ENCODE measurements at regions not wholly inside any gene's neighbourhood (a gene's known extent, or its start where the extent isn't known, plus 50 kb on each side); places are given as distances from the start of the nearest gene placed in this dataset.
"Not testable (repeated sequence)": the region's sequence is repeated elsewhere in the genome, so short reads cannot be mapped to it uniquely, and the experiment has no call there.

DNA sequence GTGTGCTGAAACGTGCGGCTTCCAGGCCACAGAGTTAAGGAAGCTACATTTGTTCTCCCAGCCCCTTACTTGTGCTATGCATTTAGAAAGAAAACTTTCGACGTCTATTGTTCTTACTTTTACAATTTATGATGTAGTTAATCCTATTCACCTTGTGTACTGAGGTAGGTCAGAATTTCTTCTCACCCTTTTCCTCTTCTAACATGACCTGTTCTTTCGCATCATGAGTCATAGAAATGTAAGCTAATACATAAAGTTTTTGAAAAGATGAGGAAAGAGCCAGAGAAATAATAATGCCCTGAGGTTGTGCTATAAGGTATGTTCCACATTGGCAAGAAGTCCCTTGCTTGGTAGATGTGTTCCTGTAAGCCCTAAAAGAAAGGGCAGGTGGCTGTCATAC, 298.3 kb downstream of the TRIML1 start:
- FAIRE-seq (no peak), DNase-seq (no peak), ATAC-seq (no peak)
- no peaks in the 10 kb centered on the region for H3K27me3 ChIP-seq
- TF ChIP-seq, protein P1, sequence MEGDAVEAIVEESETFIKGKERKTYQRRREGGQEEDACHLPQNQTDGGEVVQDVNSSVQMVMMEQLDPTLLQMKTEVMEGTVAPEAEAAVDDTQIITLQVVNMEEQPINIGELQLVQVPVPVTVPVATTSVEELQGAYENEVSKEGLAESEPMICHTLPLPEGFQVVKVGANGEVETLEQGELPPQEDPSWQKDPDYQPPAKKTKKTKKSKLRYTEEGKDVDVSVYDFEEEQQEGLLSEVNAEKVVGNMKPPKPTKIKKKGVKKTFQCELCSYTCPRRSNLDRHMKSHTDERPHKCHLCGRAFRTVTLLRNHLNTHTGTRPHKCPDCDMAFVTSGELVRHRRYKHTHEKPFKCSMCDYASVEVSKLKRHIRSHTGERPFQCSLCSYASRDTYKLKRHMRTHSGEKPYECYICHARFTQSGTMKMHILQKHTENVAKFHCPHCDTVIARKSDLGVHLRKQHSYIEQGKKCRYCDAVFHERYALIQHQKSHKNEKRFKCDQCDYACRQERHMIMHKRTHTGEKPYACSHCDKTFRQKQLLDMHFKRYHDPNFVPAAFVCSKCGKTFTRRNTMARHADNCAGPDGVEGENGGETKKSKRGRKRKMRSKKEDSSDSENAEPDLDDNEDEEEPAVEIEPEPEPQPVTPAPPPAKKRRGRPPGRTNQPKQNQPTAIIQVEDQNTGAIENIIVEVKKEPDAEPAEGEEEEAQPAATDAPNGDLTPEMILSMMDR (IDR thresholded peaks at IDR 0.05) = no peak
- intact Hi-C loops (cut with DNase I) = no loop called here
- H3K4me3 ChIP-seq = no peak overlapping the region
- H3K27ac ChIP-seq = no peak overlapping the region
- no peaks in the 10 kb centered on the region for H3K36me3 ChIP-seq
- H3K9me3 ChIP-seq = no peaks in the 10 kb centered on the region
- H3K4me1 ChIP-seq = no peaks in the 10 kb centered on the region
- 78 to 84% methylated on average over 5 of the region's 5 CpGs for WGBS, 2 donors

- H3K27me3 ChIP-seq; H3K4me3 ChIP-seq; H3K27ac ChIP-seq; intact Hi-C loops (cut with DNase I); H3K9me3 ChIP-seq; H3K36me3 ChIP-seq; DNase-seq; H3K4me1 ChIP-seq; FAIRE-seq: not testable (repeated sequence)
- ATAC-seq = peak in 2 of 4 donors; percentile 15 to 31
- WGBS, 2 donors = 66 to 73% methylated on average over 5 of the region's 5 CpGs
These were observed 299.2 kb downstream of the TRIML1 start for GRCh38 chr4:188438391-188438824.

- peak in 3 of 4 donors; percentile 80 to 95 (median 88) for ATAC-seq
- TF ChIP-seq, protein P1 (IDR thresholded peaks at IDR 0.05) = no peak
- Histone ChIP-seq H3K4me1 (no peaks in the 10 kb centered on the region), H3K36me3 (no peaks in the 10 kb centered on the region), H3K9me3 (no peaks in the 10 kb centered on the region), H3K27ac (no peak overlapping the region), H3K4me3 (no peak overlapping the region), H3K27me3 (no peaks in the 10 kb centered on the region)
- DNase-seq = peak; percentile 21 to 69 (median 40)
- FAIRE-seq = no peak
- intact Hi-C loops (cut with DNase I) = no loop called here
- WGBS, 2 donors = 51 to 53% methylated on average over 6 of the region's 6 CpGs
These were observed 300.5 kb downstream of the TRIML1 start for GRCh38 chr4:188439641-188440311.

DNA sequence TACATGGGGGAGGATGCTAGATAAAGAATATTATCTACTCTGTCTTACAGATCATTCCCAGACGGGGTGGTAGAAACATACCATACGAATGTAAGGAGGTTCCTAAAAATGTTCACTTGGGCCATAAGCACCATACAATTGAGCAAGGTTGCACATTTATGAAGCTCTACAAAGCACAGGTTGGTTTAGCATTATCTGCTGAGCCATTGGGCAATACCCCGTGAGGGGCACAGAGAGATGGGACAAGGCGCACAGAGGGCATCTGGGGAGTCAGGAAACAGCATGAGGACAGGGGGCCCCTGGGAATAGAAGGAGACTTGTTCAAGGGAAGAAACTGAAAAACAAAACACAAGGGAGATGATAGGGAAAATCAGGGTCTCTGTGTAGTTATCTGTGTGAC, 305.3 kb downstream of the TRIML1 start:
- Histone ChIP-seq H3K4me3 (no peak overlapping the region), H3K27ac (no peak overlapping the region), H3K36me3 (no peaks in the 10 kb centered on the region), H3K9me3 (no peaks in the 10 kb centered on the region), H3K27me3 (no peaks in the 10 kb centered on the region), H3K4me1 (no peaks in the 10 kb centered on the region)
- intact Hi-C loops (cut with DNase I) = no loop called here
- WGBS, 2 donors = 71 to 81% methylated on average over 4 of the region's 4 CpGs
- TF ChIP-seq, protein P1 (IDR thresholded peaks at IDR 0.05) = no peak
- ATAC-seq = no peak
- DNase-seq = no peak
- no peak for FAIRE-seq

DNA sequence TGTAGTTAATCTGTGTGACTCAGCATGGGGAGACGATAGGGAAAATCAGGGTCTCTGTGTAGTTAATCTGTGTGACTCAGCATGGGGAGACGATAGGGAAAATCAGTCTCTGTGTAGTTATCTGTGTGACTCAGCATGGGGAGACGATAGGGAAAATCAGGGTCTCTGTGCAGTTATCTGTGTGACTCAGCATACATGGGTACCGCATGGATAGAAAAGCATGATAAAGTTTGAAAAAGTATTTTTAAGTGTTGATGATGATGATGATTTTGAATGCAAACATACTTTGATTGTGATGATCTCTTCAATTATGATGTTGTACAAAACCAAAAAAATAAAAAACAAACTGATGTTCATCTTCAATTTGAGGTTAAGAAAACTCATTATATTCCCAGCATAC, 309.8 kb downstream of the TRIML1 start:
- FAIRE-seq; H3K4me3 ChIP-seq; intact Hi-C loops (cut with DNase I); H3K27ac ChIP-seq; H3K4me1 ChIP-seq; H3K36me3 ChIP-seq; H3K27me3 ChIP-seq; ATAC-seq; DNase-seq; H3K9me3 ChIP-seq: not testable (repeated sequence)
- 58 to 61% methylated on average over 2 to 3 of the region's 4 CpGs for WGBS, 2 donors

DNA sequence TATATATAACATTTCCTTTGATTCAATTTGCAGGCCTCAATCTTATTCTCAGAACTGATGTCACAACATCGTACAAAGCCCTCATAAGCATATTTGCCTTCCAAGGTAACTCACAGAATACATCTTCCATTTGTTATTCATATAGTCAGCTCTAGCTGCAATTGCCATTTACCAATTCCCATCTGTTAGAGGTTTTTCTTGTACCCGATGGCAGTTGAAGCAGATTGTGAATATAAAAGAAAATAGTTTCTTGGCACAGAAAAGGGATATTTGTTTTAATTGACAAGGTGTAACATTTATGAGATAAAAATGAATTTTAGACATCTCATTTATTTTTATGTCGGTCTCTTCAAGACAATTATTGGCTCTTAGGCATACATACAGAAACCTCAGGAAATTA, 311.3 kb downstream of the TRIML1 start:
- FAIRE-seq (no peak), DNase-seq (no peak), ATAC-seq (no peak)
- Histone ChIP-seq H3K4me3 (no peak overlapping the region), H3K36me3 (no peaks in the 10 kb centered on the region), H3K27ac (no peak overlapping the region), H3K4me1 (no peaks in the 10 kb centered on the region), H3K27me3 (no peaks in the 10 kb centered on the region), H3K9me3 (no peaks in the 10 kb centered on the region)
- TF ChIP-seq, protein P1 (IDR thresholded peaks at IDR 0.05) = no peak
- 43 to 45% methylated on average over 3 of the region's 3 CpGs for WGBS, 2 donors
- intact Hi-C loops (cut with DNase I) = no loop called here

All from pancreas (tissue), 10 donors.